Activated CD4-positive, alpha-beta memory T cell treated with anti-CD3 and anti-CD28 coated beads for 36 hours (primary cell): ENCODE measurements at regions not wholly inside any gene's neighbourhood (a gene's known extent, or its start where the extent isn't known, plus 50 kb on each side); places are given as distances from the start of the nearest gene placed in this dataset.

Experiments
- CTCF ChIA-PET: fragments of 350-600 bp; sonication (Branson Sonifier 250); formaldehyde crosslinking; loops from one replicate; lab custom pipeline; 2021; ENCODE audit warnings: antibody characterized with exemption, inconsistent platforms; lab: Charles Lee
- POLR2A ChIA-PET: fragments of 350-600 bp; sonication (Branson Sonifier 250); formaldehyde crosslinking; loops from one replicate; lab custom pipeline; 2021; ENCODE audit warnings: antibody characterized with exemption; lab: Charles Lee
- DNase-seq: peaks from one replicate; pipeline ENCODE4 v3.0.0-alpha.2; 2020
- H3K27ac Mint-ChIP-seq: one replicate; pipeline ENCODE4 v1.8.0; 2021; ENCODE audit warnings: mixed read lengths
- H3K27me3 Mint-ChIP-seq: one replicate; pipeline ENCODE4 v1.8.0; 2021; ENCODE audit warnings: mixed read lengths
- H3K36me3 Mint-ChIP-seq: one replicate; pipeline ENCODE4 v1.8.0; 2021; ENCODE audit warnings: mixed read lengths
- H3K4me1 Mint-ChIP-seq: one replicate; pipeline ENCODE4 v1.8.0; 2021; ENCODE audit warnings: low read depth, mixed read lengths
- H3K4me3 Mint-ChIP-seq: one replicate; pipeline ENCODE4 v1.8.0; 2021; ENCODE audit warnings: mild to moderate bottlenecking, mixed read lengths
- H3K9me3 Mint-ChIP-seq: one replicate; pipeline ENCODE4 v1.8.0; 2021; ENCODE audit warnings: mixed read lengths
- intact Hi-C: fragments of 100-400 bp; cut with micrococcal nuclease; formaldehyde crosslinking; loops from one replicate; pipeline ENCODE4 v1.15.1; 2023

DNA sequence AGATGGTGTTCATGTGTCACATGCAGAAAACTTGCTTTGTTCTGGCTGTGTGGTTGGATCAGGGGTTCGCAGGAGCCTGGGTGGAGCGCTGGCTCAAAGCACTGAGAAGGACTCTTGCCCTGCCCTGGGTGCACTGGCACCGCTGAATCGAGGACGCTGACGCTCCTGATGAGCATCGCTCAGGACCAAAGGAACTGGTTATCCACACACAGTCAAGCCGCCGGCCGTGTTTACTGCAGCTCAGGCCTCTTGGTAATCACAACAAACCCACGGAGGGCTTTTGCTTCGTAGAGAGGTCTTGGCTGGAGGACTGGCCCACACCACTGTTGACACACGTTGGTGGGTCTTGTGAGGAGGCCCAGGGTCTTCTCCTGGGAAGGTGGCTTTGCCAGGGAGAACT lies 299.4 kb upstream of the IRX2 start:
- no peak overlapping the region for H3K27ac Mint-ChIP-seq
- no peaks in the 10 kb centered on the region for H3K27me3 Mint-ChIP-seq
- peaks cover 6% of the 10 kb centered on the region for H3K9me3 Mint-ChIP-seq
- CTCF ChIA-PET, result no interaction called here
- DNase-seq, result no peak
- H3K4me3 Mint-ChIP-seq, result no peak overlapping the region
- no peaks in the 10 kb centered on the region for H3K36me3 Mint-ChIP-seq
- H3K4me1 Mint-ChIP-seq, result no peaks in the 10 kb centered on the region
- POLR2A ChIA-PET, result no interaction called here
- intact Hi-C loops, result no loop called here

DNA sequence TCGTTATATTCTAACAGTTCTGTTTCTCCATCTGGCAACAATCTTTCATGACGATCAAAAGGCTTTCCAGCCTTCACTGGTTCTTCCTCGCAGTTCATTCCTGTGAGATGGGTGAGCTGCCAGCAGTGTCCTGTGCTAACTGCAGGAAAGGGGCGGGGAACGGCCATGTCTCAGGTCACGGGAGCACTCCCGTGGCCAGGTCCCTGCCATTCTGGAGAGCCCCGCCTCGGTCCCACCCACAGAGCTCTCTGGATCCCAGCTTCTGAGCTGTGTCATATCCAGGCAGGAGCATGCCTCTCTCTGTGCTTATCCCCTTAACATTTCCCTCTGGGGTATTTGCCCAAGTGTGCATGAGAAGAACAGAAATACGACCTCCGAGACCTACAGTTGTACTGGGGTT lies 297.8 kb upstream of the IRX2 start:
- Mint-ChIP-seq H3K27me3 (no peaks in the 10 kb centered on the region), H3K27ac (no peak overlapping the region), H3K9me3 (peaks cover 6% of the 10 kb centered on the region), H3K4me3 (no peak overlapping the region), H3K4me1 (no peaks in the 10 kb centered on the region), H3K36me3 (no peaks in the 10 kb centered on the region)
- ChIA-PET CTCF (no interaction called here), POLR2A (no interaction called here)
- no peak for DNase-seq
- intact Hi-C loops, result no loop called here

DNA sequence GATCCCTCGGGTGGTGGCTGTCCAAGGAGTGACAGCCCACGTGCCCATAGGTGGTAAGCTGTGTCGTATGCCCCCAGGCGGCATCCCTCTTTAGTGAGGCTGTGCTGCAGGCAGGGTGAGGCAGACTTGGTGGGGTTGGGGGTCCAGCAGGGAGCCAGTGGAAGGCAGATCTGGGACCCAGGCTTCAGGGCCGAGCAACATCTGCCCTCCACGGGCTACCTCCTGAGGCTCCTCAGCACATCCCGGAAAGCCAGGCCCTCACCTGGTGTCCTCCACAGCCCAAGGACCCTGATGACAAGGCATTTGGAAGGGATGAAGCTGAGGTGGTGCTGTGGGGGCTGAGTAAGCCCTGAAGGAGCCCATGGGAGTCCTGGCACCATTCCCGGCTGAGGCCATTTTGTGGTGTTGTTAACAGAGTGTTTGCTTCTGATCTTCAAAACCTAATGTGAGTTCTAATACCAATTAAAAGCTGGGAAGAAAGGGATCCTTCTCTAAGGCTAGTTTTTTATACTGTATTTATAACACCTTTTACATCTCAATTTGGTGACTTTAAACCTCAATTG lies 295.8 kb upstream of the IRX2 start:
- intact Hi-C loops, result no loop called here
- H3K4me3 Mint-ChIP-seq, result no peak overlapping the region

DNA sequence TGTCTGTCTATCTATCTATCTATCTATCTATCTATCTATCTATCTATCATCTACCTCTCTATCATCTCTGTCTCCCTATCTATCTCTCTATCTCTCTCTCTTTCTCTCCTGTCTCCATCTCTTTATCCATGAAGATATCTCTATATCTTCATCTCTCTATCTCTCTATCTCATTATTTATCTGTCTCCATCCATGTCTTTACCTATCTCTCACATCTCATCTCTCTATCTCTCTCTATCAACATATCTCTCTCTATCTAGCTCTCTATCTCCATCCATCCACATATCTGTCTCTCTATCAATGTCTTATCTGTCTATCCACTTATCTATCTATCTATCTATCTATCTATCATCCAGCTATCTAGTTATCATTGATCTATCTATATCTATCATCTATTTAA lies 292.1 kb upstream of the IRX2 start:
- no peaks in the 10 kb centered on the region for H3K4me1 Mint-ChIP-seq
- DNase-seq, result no peak
- no peaks in the 10 kb centered on the region for H3K27me3 Mint-ChIP-seq
- peaks cover 4% of the 10 kb centered on the region for H3K9me3 Mint-ChIP-seq
- no peak overlapping the region for H3K4me3 Mint-ChIP-seq
- ChIA-PET POLR2A (no interaction called here), CTCF (no interaction called here)
- H3K27ac Mint-ChIP-seq, result no peak overlapping the region
- H3K36me3 Mint-ChIP-seq, result no peaks in the 10 kb centered on the region
- intact Hi-C loops, result no loop called here

More for the DNA sequence above, 295.8 kb upstream of the IRX2 start:
- Mint-ChIP-seq H3K4me1 (no peaks in the 10 kb centered on the region), H3K36me3 (no peaks in the 10 kb centered on the region), H3K27ac (no peak overlapping the region), H3K9me3 (peaks cover 10% of the 10 kb centered on the region), H3K27me3 (no peaks in the 10 kb centered on the region)
- no peak for DNase-seq
- ChIA-PET POLR2A (no interaction called here), CTCF (no interaction called here)

DNA sequence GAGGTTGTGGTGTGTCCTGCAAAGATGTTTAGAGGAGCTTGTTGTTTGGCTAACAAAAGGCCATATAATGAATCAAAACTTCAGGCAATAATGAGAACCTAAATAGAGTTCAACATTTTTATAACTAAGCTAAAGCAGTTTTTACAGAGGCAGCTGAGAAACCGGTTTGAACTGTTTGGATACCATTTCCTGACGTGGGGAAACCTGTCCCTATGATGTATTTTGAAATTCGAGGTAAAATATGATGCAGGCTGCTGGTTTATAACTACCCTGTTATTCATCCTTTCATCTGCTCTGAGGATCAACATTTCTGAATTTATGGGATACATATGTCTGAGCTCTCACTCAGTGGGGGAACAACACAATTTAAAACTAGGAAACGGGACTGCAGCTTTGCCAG lies 289.5 kb upstream of the IRX2 start:
- CTCF ChIA-PET, result no interaction called here
- Mint-ChIP-seq H3K4me1 (no peaks in the 10 kb centered on the region), H3K9me3 (peaks cover 4% of the 10 kb centered on the region), H3K4me3 (no peak overlapping the region), H3K27me3 (no peaks in the 10 kb centered on the region), H3K36me3 (no peaks in the 10 kb centered on the region), H3K27ac (no peak overlapping the region)
- no peak for DNase-seq
- intact Hi-C loops, result no loop called here
- POLR2A ChIA-PET, result no interaction called here

DNA sequence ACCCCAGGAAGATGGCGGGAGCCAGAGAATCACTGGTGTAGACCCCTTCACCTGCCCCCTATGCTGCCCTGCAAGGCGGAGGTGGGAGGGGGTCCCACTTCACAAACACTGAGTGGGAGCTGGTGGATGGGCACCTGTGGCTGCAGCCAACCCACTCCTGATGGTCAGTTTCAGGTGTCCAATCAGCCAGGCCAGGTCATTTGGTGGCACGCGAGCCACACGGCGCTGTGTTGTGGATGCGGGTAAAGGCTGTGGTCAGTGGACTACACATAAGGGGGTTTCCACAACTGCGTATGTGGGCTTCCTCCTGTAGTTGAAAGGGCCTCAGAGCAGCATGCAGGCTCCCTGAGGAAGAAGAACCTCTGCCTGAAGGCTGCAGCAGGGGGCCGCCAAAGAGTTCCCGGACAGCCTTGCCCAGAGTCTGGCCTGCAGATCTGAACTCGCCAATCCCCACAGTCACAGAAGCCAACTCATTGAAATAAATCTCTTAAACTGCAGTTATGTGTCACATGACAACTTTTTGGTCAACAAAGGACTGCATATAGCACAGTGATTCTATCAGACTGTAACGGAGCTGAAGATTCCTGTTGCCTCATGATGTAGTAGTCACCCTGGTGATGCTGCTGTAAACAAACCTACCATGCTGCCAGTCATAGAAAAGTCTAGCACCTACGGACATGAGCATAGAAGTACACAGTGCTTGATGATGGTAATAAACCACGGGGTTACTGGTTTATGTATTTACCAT lies 284.7 kb upstream of the IRX2 start:
- intact Hi-C loops, result no loop called here
- no peak overlapping the region for H3K27ac Mint-ChIP-seq

DNA sequence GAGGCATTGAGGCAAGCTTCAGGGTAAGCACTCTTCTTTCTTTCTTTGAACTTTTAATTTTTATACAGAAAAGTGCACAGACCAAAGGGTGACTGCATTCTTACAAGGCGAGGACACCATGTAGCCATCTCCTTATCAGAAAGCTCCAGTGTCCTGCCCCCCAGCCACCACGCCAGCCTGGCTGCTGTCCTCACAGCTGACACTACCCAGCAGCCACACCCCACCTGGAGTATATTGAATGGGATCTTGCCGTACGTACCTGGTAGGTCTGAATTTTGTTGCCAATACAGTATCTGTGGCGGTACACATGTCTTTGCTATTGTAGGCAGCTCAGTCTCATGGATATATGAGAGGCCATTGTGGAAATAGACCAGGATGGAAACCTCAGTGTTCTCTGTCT lies 284.0 kb upstream of the IRX2 start:
- POLR2A ChIA-PET, result no interaction called here

More for the DNA sequence above, 284.7 kb upstream of the IRX2 start:
- Mint-ChIP-seq H3K36me3 (no peaks in the 10 kb centered on the region), H3K4me1 (no peaks in the 10 kb centered on the region), H3K27me3 (no peaks in the 10 kb centered on the region), H3K9me3 (peaks cover 4% of the 10 kb centered on the region), H3K4me3 (no peak overlapping the region)
- POLR2A ChIA-PET, result no interaction called here
- no peak for DNase-seq
- CTCF ChIA-PET, result no interaction called here

DNA sequence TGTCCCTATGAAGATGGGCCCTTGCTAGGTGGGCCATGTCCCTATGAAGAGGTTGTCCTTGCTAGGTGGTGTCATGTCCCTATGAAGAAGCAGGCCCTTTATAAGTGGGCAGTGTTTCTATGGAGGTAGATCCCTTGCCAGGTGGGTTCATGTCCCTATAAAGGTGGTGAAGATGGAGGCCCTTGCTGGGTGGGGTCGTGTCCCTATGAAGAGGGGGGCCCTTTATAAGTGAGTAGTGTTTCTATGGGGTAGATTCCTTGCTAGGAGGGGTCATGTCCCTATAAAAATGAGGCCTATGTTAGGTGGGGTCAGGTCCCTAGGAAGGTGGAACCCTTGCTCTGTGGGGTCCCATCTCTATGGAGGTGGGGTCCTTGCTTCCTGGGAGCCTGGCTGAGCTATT lies 283.4 kb upstream of the IRX2 start:
- intact Hi-C loops, result no loop called here
- Mint-ChIP-seq H3K9me3 (peaks cover 6% of the 10 kb centered on the region), H3K4me1 (no peaks in the 10 kb centered on the region), H3K36me3 (no peaks in the 10 kb centered on the region), H3K27ac (no peak overlapping the region), H3K4me3 (no peak overlapping the region), H3K27me3 (no peaks in the 10 kb centered on the region)
- ChIA-PET CTCF (no interaction called here), POLR2A (no interaction called here)
- DNase-seq, result no peak

More for the DNA sequence above, 284.0 kb upstream of the IRX2 start:
- no peaks in the 10 kb centered on the region for H3K4me1 Mint-ChIP-seq
- DNase-seq, result no peak
- intact Hi-C loops, result no loop called here
- no peak overlapping the region for H3K4me3 Mint-ChIP-seq
- no peaks in the 10 kb centered on the region for H3K27me3 Mint-ChIP-seq
- H3K9me3 Mint-ChIP-seq, result peaks cover 6% of the 10 kb centered on the region
- CTCF ChIA-PET, result no interaction called here
- H3K36me3 Mint-ChIP-seq, result no peaks in the 10 kb centered on the region
- H3K27ac Mint-ChIP-seq, result no peak overlapping the region

DNA sequence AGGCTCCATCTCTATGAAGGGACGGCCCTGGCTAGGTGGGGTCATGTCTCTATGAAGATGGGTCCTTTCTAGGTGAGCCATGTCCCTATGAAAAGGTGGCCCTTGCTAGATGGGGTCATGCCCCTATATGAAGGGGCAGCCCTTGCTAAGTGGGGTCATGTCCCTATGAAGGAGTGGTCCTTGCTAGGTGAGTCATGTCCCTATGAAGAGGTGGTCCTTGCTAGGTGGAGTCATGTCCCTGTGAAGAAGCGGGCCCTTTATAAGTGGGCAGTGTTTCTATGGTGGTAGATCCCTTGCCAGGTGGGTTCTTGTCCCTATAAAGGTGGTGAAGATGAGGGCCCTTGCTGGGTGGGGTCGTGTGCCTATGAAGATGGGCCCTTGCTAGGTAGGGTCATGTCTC lies 283.0 kb upstream of the IRX2 start:
- Mint-ChIP-seq H3K27ac (no peak overlapping the region), H3K4me1 (no peaks in the 10 kb centered on the region), H3K36me3 (no peaks in the 10 kb centered on the region), H3K27me3 (no peaks in the 10 kb centered on the region), H3K4me3 (no peak overlapping the region), H3K9me3 (peaks cover 6% of the 10 kb centered on the region)
- DNase-seq, result no peak
- POLR2A ChIA-PET, result no interaction called here
- intact Hi-C loops, result no loop called here
- CTCF ChIA-PET, result no interaction called here

DNA sequence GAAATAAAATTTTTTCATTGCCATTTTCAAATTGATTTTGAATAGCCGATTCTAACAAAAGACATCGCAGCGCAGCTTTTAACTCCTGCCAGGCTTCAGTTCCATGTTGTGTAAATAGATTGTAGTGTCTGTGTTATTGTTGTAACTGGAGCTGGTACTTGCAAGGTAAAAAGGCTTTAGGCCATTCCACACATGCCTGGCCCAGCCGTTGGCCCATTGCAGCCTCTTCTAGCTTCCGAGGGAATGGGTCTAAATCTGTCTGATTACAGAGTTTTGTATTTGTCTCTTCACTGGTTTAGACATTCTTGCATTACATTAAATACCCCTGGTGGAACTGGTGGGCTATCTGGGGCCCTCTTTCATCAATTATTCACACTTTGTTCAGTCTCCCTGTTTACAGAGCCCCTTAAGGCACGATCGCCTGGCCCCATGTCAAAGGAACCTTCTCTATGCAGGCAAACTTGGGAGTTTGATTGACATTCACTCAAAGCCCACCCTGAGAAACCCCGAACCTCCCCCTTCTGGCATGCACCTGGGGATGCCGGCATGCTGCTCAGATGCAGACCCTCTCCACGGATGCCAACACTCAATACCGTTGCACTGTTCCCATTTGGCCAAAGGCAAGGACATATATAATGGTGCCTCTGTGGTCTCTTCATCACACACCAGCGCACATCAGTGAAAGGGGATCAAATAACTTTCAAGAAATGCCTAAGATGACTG lies 281.7 kb upstream of the IRX2 start:
- CTCF ChIA-PET, result no interaction called here
- H3K9me3 Mint-ChIP-seq, result peaks cover 8% of the 10 kb centered on the region

DNA sequence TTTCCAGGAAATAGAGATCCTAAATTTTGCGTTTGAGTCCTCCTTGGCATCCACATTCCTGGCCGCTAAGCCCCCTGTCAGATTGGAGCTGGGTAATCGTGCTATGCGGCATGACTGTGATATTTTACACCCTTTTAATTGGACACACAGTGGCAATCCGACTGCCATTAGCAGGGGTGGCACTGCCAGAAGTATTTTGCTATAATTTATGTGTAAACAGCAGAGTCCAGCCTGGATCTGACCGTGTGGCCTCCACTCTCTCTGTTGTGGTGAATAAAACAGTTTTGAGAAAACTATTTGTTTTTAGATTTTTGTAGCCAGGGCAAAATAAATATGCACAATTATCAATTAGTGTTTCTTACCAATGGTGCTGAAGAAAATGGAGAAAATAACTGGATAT lies 281.0 kb upstream of the IRX2 start:
- Mint-ChIP-seq H3K9me3 (peaks cover 8% of the 10 kb centered on the region), H3K4me1 (no peaks in the 10 kb centered on the region), H3K27ac (no peak overlapping the region), H3K27me3 (no peaks in the 10 kb centered on the region), H3K4me3 (no peak overlapping the region), H3K36me3 (no peaks in the 10 kb centered on the region)
- intact Hi-C loops, result no loop called here
- POLR2A ChIA-PET, result no interaction called here
- CTCF ChIA-PET, result no interaction called here
- DNase-seq, result no peak

More for the DNA sequence above, 281.7 kb upstream of the IRX2 start:
- no peak overlapping the region for H3K27ac Mint-ChIP-seq
- H3K4me3 Mint-ChIP-seq, result no peak overlapping the region
- POLR2A ChIA-PET, result no interaction called here
- no peaks in the 10 kb centered on the region for H3K27me3 Mint-ChIP-seq
- H3K4me1 Mint-ChIP-seq, result no peaks in the 10 kb centered on the region
- no peak for DNase-seq
- intact Hi-C loops, result no loop called here
- H3K36me3 Mint-ChIP-seq, result no peaks in the 10 kb centered on the region

DNA sequence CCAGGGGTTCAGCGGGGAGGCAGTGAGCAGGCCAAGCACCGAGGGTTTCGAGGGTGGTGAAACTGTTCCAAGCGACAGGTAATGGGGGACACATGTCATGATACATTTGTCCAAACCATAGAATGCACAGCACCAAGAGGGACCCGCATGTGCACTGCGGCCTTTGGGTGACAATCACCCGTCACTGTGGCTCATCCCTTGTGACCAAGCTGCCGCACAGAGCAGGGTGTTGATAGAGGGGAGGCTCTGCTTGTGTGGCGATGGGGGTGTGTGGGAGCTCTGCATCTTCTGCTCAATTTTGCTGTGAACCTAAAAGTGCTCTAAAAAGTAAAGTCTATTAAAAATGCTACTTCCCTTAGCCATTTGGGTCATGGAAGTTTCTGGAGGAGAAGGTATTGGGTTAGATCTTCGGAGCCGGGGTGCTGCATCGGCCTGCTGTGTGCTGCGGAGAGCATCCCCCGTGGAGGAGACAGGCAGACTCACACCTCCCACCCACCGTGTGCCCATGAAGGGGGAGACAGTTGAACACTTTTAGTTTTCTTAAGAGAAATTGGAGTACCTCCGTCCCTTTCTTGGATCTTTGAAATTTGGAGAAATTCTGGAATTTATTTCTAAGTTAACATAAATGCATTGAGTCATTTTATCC lies 280.4 kb upstream of the IRX2 start:
- intact Hi-C loops, result no loop called here
- no peaks in the 10 kb centered on the region for H3K36me3 Mint-ChIP-seq
- no peaks in the 10 kb centered on the region for H3K4me1 Mint-ChIP-seq
- H3K4me3 Mint-ChIP-seq, result no peak overlapping the region
- no peak overlapping the region for H3K27ac Mint-ChIP-seq
- ChIA-PET POLR2A (no interaction called here), CTCF (no interaction called here)
- H3K9me3 Mint-ChIP-seq, result peaks cover 8% of the 10 kb centered on the region
- H3K27me3 Mint-ChIP-seq, result no peaks in the 10 kb centered on the region
- no peak for DNase-seq
